ENCODE measurements at regions not wholly inside any gene's neighbourhood (a gene's known extent, or its start where the extent isn't known, plus 50 kb on each side); places are given as distances from the start of the nearest gene placed in this dataset.

GRCh38 chr5:98398465-98398864 is 375.0 kb upstream of the RGMB start:
- no peak for TF ChIP-seq CEBPB (IDR thresholded peaks at IDR 0.05; ENCODE audit: low read depth, low read length)
- Histone ChIP-seq H2AFZ (replicated peaks; ENCODE audit: low read length, poor library complexity) (no peak overlapping the region), H2AK9ac (replicated peaks; ENCODE audit: low read depth, low read length, poor library complexity) (no peak overlapping the region), H4K8ac (ENCODE audit: low read depth in 2 of 2, low read length in 2 of 2) (no peak overlapping the region), H2BK120ac (ENCODE audit: low read depth, low read length) (no peak overlapping the region), H3K23ac (ENCODE audit: low read depth, low read length) (no peak overlapping the region), H3K14ac (replicated peaks; ENCODE audit: low read depth, low read length) (no peak overlapping the region), H4K91ac (ENCODE audit: insufficient read depth, low read depth, low read length) (no peak overlapping the region), H3K27ac (ENCODE audit: insufficient read depth, low read length) (no peak overlapping the region), H3K9me3 (ENCODE audit: control insufficient read depth, insufficient read depth, low read length) (no peaks in the 10 kb centered on the region), H4K20me1 (ENCODE audit: insufficient read depth, low read length) (no peaks in the 10 kb centered on the region), H2BK5ac (ENCODE audit: low read depth, low read length, poor library complexity, severe bottlenecking) (no peak overlapping the region), H3K9me1 (ENCODE audit: insufficient read depth, low read length) (no peaks in the 10 kb centered on the region), H3K27me3 (ENCODE audit: control insufficient read depth, insufficient read depth, low read length) (no peaks in the 10 kb centered on the region), H3K4me2 (ENCODE audit: low read depth, low read length) (no peak overlapping the region), H3K36me3 (ENCODE audit: control insufficient read depth, insufficient read depth, low read length) (no peaks in the 10 kb centered on the region), H3K4me3 (ENCODE audit: insufficient read depth, low read depth, low read length) (no peak overlapping the region), H3K18ac (ENCODE audit: low read depth, low read length) (no peak overlapping the region), H3K4ac (ENCODE audit: low read depth, low read length) (no peak overlapping the region), H4K5ac (ENCODE audit: low read depth, low read length) (no peak overlapping the region), H3K79me1 (ENCODE audit: low read depth in 1 of 2, low read length in 2 of 2) (no peaks in the 10 kb centered on the region), H2BK20ac (ENCODE audit: low read depth, low read length) (no peak overlapping the region), H3K4me1 (ENCODE audit: control insufficient read depth, insufficient read depth, low read length) (peaks cover 4% of the 10 kb centered on the region), H2AK5ac (ENCODE audit: low read depth, low read length) (no peak overlapping the region), H2BK15ac (ENCODE audit: low read depth, low read length) (no peak overlapping the region), H3K9ac (ENCODE audit: low read depth, low read length) (no peak overlapping the region), H3K56ac (ENCODE audit: extremely low read depth, insufficient read depth, low read length) (no peak overlapping the region)
- WGBS, 2 experiments (ENCODE audit: extremely low coverage in 2 of 2, insufficient read length in 1 of 2): 100% methylated on average over 1 of the region's 5 CpGs; no CpG with 5 or more reads in 1 of the 2 experiments
- CTCF ChIA-PET: interaction anchor here (0.8 kb wide), 1 partner anchor 9 kb away, joined by 3 read pairs; no protein-coding TSS in a partner anchor
- intact Hi-C loops (cut with micrococcal nuclease): no loop called here
- POLR2A ChIA-PET (ENCODE audit: unreplicated experiment): no interaction called here
- DNase-seq (no peak), ATAC-seq (ENCODE audit: low read depth) (no peak)
- in situ Hi-C loops (cut with MboI; ENCODE audit: low sequenced_read_pairs): no loop called here
- no TSS peak for BruUV-seq (replicated peaks)
- dilution Hi-C loops (cut with HindIII; ENCODE audit: low sequenced_read_pairs, unreplicated experiment): no loop called here
